SK-N-SH (cell line): ENCODE measurements at regions not wholly inside any gene's neighbourhood (a gene's known extent, or its start where the extent isn't known, plus 50 kb on each side); places are given as distances from the start of the nearest gene placed in this dataset.
A peak's percentile ranks its signal among the peaks of the same experiment; 100 is the strongest.

ENCODE experiments used
- CTCF ChIA-PET: fragments of 300-600, 350-600 bp; formaldehyde crosslinking; extraction: SDS; loops from one replicate; lab custom pipeline; 2021; lab: Yijun Ruan, JAX
- POLR2A ChIA-PET: fragments of 350-600 bp; sonication (Branson Sonifier 250); formaldehyde crosslinking; extraction: SDS; loops from one replicate; lab custom pipeline; 2020; ENCODE audit warnings: antibody characterized with exemption, inconsistent platforms; lab: Yijun Ruan, JAX
- DNase-seq: peaks from one replicate; pipeline ENCODE4 v3.0.0; 2012
- H2AFZ ChIP-seq: fragments of 200-600 bp; sonication (generic); 2 replicates; pipeline ENCODE4 v1.8.1; 2016; ENCODE audit warnings: antibody characterized with exemption, mild to moderate bottlenecking, low read depth
- H3F3A ChIP-seq: fragments of 200-600 bp; sonication (generic); replicated peaks from 2 replicates; pipeline ENCODE3; 2016; ENCODE audit warnings: antibody characterized with exemption, mild to moderate bottlenecking; ENCODE audit not compliant: insufficient read depth
- H3K27ac ChIP-seq, 2 experiments: fragments of 200-500 bp in 1 of 2; fragments of 200-600 bp in 1 of 2; sonication (Bioruptor generic) in 1 of 2; sonication (generic), shearing (Covaris generic) in 1 of 2; 2 replicates each; pipeline versions ENCODE4 v1.5.1 to v1.6.1; 2014 to 2016; ENCODE audit warnings: low read depth in 2 of 2, inconsistent platforms in 1 of 2, low read length in 1 of 2, mild to moderate bottlenecking in 1 of 2, mixed read lengths in 1 of 2
- H3K27me3 ChIP-seq: fragments of 200-600 bp; sonication (generic), shearing (Covaris generic); 2 replicates; pipeline ENCODE4 v1.6.1; 2016; ENCODE audit warnings: mixed run types; ENCODE audit not compliant: insufficient read depth
- H3K36me3 ChIP-seq, 2 experiments: fragments of 200-500 bp in 1 of 2; fragments of 200-600 bp in 1 of 2; sonication (Bioruptor generic) in 1 of 2; sonication (generic) in 1 of 2; replicated peaks in 1 of 2; 2 replicates each; pipeline versions ENCODE3 to v1.5.1; 2014 to 2016; ENCODE audit warnings: low read length in 1 of 2, mild to moderate bottlenecking in 1 of 2; ENCODE audit not compliant: insufficient read depth in 2 of 2, control insufficient read depth in 1 of 2
- H3K4me1 ChIP-seq, 2 experiments: fragments of 200-500 bp in 1 of 2; fragments of 200-600 bp in 1 of 2; sonication (Bioruptor generic) in 1 of 2; sonication (generic), shearing (Covaris generic) in 1 of 2; 2 replicates each; pipeline versions ENCODE4 v1.5.1 to v1.6.1; 2014 to 2016; ENCODE audit warnings: low read depth in 1 of 2, low read length in 1 of 2, mixed run types in 1 of 2; ENCODE audit not compliant: insufficient read depth in 2 of 2, control insufficient read depth in 1 of 2
- H3K4me2 ChIP-seq: fragments of 200-600 bp; sonication (generic), shearing (Covaris generic); 2 replicates; pipeline ENCODE4 v1.6.1; 2017; ENCODE audit warnings: mixed run types
- H3K4me3 ChIP-seq, 2 experiments: fragments of 200-500 bp in 1 of 2; fragments of 200-600 bp in 1 of 2; sonication (Bioruptor generic) in 1 of 2; sonication (generic), shearing (Covaris generic) in 1 of 2; 2 replicates each; pipeline versions ENCODE4 v1.5.1 to v1.8.1; 2014 to 2016; ENCODE audit warnings: low read depth in 2 of 2, inconsistent platforms in 1 of 2, low read length in 1 of 2, mild to moderate bottlenecking in 1 of 2, mixed read lengths in 1 of 2, moderate library complexity in 1 of 2
- H3K79me2 ChIP-seq: fragments of 200-600 bp; sonication (generic); 2 replicates; pipeline ENCODE4 v1.8.1; 2017; ENCODE audit warnings: mild to moderate bottlenecking; ENCODE audit not compliant: insufficient read depth
- H3K9ac ChIP-seq: fragments of 200-600 bp; sonication (generic); 2 replicates; pipeline ENCODE4 v1.6.1; 2017; ENCODE audit warnings: mixed run types
- H3K9me2 ChIP-seq: fragments of 200-600 bp; sonication (generic); 2 replicates; pipeline ENCODE4 v1.6.1; 2017; ENCODE audit warnings: mixed run types
- H3K9me3 ChIP-seq: fragments of 200-600 bp; sonication (generic); 2 replicates; pipeline ENCODE4 v1.6.1; 2017; ENCODE audit warnings: mixed run types, mild to moderate bottlenecking, moderate library complexity
- H4K20me1 ChIP-seq: fragments of 200-600 bp; sonication (generic); 2 replicates; pipeline ENCODE4 v1.6.1; 2017; ENCODE audit warnings: mild to moderate bottlenecking, mixed run types; ENCODE audit not compliant: insufficient read depth
- ELF1 ChIP-seq: IDR thresholded peaks from 2 replicates; pipeline ENCODE4 v1.4.0; 2012
- EZH2phosphoT487 ChIP-seq: fragments of 200-600 bp; sonication (generic); IDR thresholded peaks from 2 replicates; pipeline ENCODE4 v1.6.1; 2017; ENCODE audit warnings: low read depth, mixed run types, mild to moderate bottlenecking, antibody characterized with exemption, moderate library complexity, borderline replicate concordance
- FOXM1 ChIP-seq: IDR thresholded peaks from 2 replicates; pipeline ENCODE4 v1.4.0; 2012; ENCODE audit warnings: low read depth, mild to moderate bottlenecking
- GABPA ChIP-seq: IDR thresholded peaks from 2 replicates; pipeline ENCODE4 v1.4.0; 2012; ENCODE audit warnings: low read depth, mild to moderate bottlenecking
- GATA2 ChIP-seq: sonication (generic); formaldehyde crosslinking; IDR thresholded peaks from 2 replicates; pipeline ENCODE4 v1.5.0; 2020; ENCODE audit warnings: mild to moderate bottlenecking, missing genetic modification reagents
- JUND ChIP-seq: IDR thresholded peaks from 2 replicates; pipeline ENCODE4 v1.4.0; 2012
- MEF2A ChIP-seq: IDR thresholded peaks from 2 replicates; pipeline ENCODE4 v1.4.0; 2012; ENCODE audit warnings: low read depth, borderline replicate concordance
- NFIC ChIP-seq: IDR thresholded peaks from 2 replicates; pipeline ENCODE4 v1.4.0; 2012; ENCODE audit warnings: borderline replicate concordance
- NRF1 ChIP-seq: IDR thresholded peaks from 2 replicates; pipeline ENCODE4 v1.6.1; 2012; ENCODE audit warnings: low read depth, mild to moderate bottlenecking, low read length
- RAD21 ChIP-seq: IDR thresholded peaks from 2 replicates; pipeline ENCODE4 v1.6.1; 2012; ENCODE audit warnings: mild to moderate bottlenecking, low read length
- RFX5 ChIP-seq: IDR thresholded peaks from 2 replicates; pipeline ENCODE4 v1.6.1; 2012; ENCODE audit warnings: mild to moderate bottlenecking, improper control_type of control experiment, low read length
- RXRA ChIP-seq: IDR thresholded peaks from 2 replicates; pipeline ENCODE4 v1.4.0; 2012; ENCODE audit warnings: low read depth, mild to moderate bottlenecking, borderline replicate concordance
- SIN3A ChIP-seq: IDR thresholded peaks from 2 replicates; pipeline ENCODE4 v1.6.1; 2012; ENCODE audit warnings: low read depth, mild to moderate bottlenecking, low read length, moderate library complexity, borderline replicate concordance
- SMC3 ChIP-seq: IDR thresholded peaks from 2 replicates; pipeline ENCODE4 v1.6.1; 2012; ENCODE audit warnings: low read depth, low read length, improper control_type of control experiment
- TAF1 ChIP-seq: IDR thresholded peaks from 2 replicates; pipeline ENCODE4 v1.6.1; 2012; ENCODE audit warnings: low read depth, mild to moderate bottlenecking, low read length, moderate library complexity, borderline replicate concordance
- TCF12 ChIP-seq: IDR thresholded peaks from 2 replicates; pipeline ENCODE4 v1.4.0; 2012
- YY1 ChIP-seq: IDR thresholded peaks from 2 replicates; pipeline ENCODE4 v1.4.0; 2012; ENCODE audit warnings: low read depth, mild to moderate bottlenecking
- WGBS: methylation state at CpG from one replicate; pipeline ENCODE4 v1.1.6; 2017; ENCODE audit warnings: low lambda C conversion rate; 5-methylcytosine and 5-hydroxymethylcytosine counted together
- TF ChIP-seq, protein P1 (sequence below): IDR thresholded peaks from 2 replicates; pipeline ENCODE4; 2012
- TF ChIP-seq, protein P2 (sequence below): IDR thresholded peaks from 2 replicates; pipeline ENCODE4 v1.6.1; 2012; ENCODE audit warnings: mild to moderate bottlenecking, low read depth, low read length, moderate library complexity
- TF ChIP-seq, protein P3 (sequence below): fragments of 150-350 bp; IDR thresholded peaks from 2 replicates; pipeline ENCODE4 v1.6.1; 2016; ENCODE audit warnings: mild to moderate bottlenecking, low read depth, low read length
- TF ChIP-seq, protein P4 (sequence below): IDR thresholded peaks from 2 replicates; pipeline ENCODE4 v1.4.0; 2012; ENCODE audit warnings: low read depth
- TF ChIP-seq, protein P5 (sequence below): IDR thresholded peaks from 2 replicates; pipeline ENCODE4 v1.4.0; 2012; ENCODE audit warnings: low read depth, borderline replicate concordance
- TF ChIP-seq, protein P6 (sequence below): fragments of 200-600 bp; sonication (generic); IDR thresholded peaks from 2 replicates; pipeline ENCODE4 v1.6.1; 2017; ENCODE audit warnings: antibody characterized with exemption, mild to moderate bottlenecking, moderate library complexity

DNA sequence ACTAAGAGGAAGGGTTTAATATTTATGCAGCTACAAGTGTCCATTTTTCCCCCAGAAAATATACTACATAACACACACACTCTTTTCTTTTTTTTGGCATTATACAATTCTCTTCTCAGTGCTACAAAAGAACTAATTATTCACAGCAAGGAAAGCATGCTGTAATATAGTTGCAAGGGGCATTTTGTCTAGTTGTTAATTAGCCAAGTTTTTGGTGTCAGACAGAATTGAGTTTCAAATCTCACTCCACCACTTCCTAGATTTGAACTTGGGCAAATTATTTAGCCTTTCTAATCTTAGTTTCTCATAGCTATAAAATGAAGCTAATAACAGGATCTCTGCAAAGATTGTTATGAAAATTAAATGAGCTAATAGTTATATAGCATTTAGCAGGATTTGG is 60.0 kb upstream of the VTCN1 start (continued):
- TF ChIP-seq SMC3 (no peak), RAD21 (no peak)

DNA sequence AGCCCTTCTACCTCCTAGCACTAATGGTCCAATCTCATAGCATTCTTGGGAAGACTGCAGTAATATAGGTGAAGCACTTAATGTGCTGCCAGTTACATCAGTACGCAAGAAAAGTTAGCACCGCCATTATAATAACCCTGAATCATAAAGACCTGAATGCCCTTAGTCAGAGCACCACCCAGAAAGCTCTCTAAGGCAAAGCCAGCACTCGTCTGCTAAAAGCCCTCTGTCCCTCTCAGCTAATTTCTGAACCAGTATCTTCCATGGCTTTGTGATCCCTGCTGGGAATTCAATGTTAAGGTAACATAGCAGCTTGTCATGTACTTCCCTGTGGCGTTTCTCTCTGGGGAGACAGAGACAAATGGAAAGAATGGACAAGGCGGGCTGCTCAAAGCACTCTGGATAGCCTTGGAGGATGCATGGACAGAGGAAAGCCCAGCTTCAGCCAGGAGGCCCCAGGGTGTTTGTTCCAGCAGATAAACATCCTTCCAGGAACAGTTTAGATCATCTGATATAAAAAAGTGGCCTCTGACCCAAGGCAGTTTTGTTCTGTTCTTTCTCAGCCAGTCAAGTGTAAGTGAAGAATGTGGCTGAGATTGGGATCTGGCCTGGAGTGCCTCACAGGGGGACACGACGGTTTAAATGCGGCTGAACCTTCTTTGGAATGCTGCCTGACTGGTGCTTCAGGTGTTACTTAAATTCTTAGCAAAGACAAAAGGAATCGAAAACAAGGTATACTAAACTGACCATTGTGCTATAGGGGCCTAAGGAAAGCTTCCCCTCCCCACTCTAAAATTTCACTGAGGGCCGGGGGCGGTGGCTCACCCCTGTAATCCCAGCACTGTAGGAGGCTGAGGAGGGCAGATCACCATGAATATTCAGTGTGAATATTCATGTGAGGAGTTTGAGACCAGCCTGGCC is 58.1 kb upstream of the VTCN1 start:
- H3K27me3 ChIP-seq: no peaks in the 10 kb centered on the region
- ChIA-PET POLR2A (interaction anchor here (0.7 kb wide), 1 partner anchor 91 kb away, joined by 7 read pairs; no protein-coding TSS in a partner anchor), CTCF (interaction anchor here (1.4 to 3.7 kb wide), 2 partner anchors 16 to 140 kb away, joined by 4 to 12 read pairs; no protein-coding TSS in a partner anchor)
- no peak overlapping the region for H3K4me3 ChIP-seq
- H3F3A ChIP-seq: no peaks in the 10 kb centered on the region
- peak; percentile 10 for DNase-seq
- no peaks in the 10 kb centered on the region for H3K9me2 ChIP-seq
- no peak overlapping the region for H3K4me2 ChIP-seq
- peaks cover 0 to 9% of the 10 kb centered on the region in 2 experiments; a peak in 1 of 4 replicates for H3K4me1 ChIP-seq
- no peaks in the 10 kb centered on the region for H3K79me2 ChIP-seq
- H3K9me3 ChIP-seq: no peaks in the 10 kb centered on the region
- no peak overlapping the region for H3K27ac ChIP-seq
- no peak overlapping the region for H2AFZ ChIP-seq
- H4K20me1 ChIP-seq: no peaks in the 10 kb centered on the region
- H3K9ac ChIP-seq: no peak overlapping the region
- 44% methylated on average over 11 of the region's 11 CpGs for WGBS
- no peaks in the 10 kb centered on the region for H3K36me3 ChIP-seq
- TF ChIP-seq, protein P1, sequence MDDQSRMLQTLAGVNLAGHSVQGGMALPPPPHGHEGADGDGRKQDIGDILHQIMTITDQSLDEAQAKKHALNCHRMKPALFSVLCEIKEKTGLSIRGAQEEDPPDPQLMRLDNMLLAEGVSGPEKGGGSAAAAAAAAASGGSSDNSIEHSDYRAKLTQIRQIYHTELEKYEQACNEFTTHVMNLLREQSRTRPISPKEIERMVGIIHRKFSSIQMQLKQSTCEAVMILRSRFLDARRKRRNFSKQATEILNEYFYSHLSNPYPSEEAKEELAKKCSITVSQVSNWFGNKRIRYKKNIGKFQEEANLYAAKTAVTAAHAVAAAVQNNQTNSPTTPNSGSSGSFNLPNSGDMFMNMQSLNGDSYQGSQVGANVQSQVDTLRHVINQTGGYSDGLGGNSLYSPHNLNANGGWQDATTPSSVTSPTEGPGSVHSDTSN: 0 out of 2 replicates have a peak, but pooled peaks have one; percentile 10
- TF ChIP-seq, protein P2, sequence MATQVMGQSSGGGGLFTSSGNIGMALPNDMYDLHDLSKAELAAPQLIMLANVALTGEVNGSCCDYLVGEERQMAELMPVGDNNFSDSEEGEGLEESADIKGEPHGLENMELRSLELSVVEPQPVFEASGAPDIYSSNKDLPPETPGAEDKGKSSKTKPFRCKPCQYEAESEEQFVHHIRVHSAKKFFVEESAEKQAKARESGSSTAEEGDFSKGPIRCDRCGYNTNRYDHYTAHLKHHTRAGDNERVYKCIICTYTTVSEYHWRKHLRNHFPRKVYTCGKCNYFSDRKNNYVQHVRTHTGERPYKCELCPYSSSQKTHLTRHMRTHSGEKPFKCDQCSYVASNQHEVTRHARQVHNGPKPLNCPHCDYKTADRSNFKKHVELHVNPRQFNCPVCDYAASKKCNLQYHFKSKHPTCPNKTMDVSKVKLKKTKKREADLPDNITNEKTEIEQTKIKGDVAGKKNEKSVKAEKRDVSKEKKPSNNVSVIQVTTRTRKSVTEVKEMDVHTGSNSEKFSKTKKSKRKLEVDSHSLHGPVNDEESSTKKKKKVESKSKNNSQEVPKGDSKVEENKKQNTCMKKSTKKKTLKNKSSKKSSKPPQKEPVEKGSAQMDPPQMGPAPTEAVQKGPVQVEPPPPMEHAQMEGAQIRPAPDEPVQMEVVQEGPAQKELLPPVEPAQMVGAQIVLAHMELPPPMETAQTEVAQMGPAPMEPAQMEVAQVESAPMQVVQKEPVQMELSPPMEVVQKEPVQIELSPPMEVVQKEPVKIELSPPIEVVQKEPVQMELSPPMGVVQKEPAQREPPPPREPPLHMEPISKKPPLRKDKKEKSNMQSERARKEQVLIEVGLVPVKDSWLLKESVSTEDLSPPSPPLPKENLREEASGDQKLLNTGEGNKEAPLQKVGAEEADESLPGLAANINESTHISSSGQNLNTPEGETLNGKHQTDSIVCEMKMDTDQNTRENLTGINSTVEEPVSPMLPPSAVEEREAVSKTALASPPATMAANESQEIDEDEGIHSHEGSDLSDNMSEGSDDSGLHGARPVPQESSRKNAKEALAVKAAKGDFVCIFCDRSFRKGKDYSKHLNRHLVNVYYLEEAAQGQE: no peak
- TF ChIP-seq ELF1 (no peak), TCF12 (peak; percentile 54; the same call in 1 of the 2 replicates), GATA2 (peak; percentile 35; the same call in 1 of the 2 replicates), SIN3A (no peak), RFX5 (no peak), GABPA (no peak), FOXM1 (no peak), NFIC (no peak), YY1 (no peak), JUND (no peak), TAF1 (no peak), RAD21 (no peak), MEF2A (no peak), NRF1 (no peak), EZH2phosphoT487 (no peak), RXRA (no peak)
- TF ChIP-seq, protein P3, sequence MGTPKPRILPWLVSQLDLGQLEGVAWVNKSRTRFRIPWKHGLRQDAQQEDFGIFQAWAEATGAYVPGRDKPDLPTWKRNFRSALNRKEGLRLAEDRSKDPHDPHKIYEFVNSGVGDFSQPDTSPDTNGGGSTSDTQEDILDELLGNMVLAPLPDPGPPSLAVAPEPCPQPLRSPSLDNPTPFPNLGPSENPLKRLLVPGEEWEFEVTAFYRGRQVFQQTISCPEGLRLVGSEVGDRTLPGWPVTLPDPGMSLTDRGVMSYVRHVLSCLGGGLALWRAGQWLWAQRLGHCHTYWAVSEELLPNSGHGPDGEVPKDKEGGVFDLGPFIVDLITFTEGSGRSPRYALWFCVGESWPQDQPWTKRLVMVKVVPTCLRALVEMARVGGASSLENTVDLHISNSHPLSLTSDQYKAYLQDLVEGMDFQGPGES: no peak
- TF ChIP-seq, protein P4, sequence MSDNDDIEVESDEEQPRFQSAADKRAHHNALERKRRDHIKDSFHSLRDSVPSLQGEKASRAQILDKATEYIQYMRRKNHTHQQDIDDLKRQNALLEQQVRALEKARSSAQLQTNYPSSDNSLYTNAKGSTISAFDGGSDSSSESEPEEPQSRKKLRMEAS: no peak
- TF ChIP-seq, protein P5, sequence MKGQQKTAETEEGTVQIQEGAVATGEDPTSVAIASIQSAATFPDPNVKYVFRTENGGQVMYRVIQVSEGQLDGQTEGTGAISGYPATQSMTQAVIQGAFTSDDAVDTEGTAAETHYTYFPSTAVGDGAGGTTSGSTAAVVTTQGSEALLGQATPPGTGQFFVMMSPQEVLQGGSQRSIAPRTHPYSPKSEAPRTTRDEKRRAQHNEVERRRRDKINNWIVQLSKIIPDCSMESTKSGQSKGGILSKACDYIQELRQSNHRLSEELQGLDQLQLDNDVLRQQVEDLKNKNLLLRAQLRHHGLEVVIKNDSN: no peak
- TF ChIP-seq, protein P6, sequence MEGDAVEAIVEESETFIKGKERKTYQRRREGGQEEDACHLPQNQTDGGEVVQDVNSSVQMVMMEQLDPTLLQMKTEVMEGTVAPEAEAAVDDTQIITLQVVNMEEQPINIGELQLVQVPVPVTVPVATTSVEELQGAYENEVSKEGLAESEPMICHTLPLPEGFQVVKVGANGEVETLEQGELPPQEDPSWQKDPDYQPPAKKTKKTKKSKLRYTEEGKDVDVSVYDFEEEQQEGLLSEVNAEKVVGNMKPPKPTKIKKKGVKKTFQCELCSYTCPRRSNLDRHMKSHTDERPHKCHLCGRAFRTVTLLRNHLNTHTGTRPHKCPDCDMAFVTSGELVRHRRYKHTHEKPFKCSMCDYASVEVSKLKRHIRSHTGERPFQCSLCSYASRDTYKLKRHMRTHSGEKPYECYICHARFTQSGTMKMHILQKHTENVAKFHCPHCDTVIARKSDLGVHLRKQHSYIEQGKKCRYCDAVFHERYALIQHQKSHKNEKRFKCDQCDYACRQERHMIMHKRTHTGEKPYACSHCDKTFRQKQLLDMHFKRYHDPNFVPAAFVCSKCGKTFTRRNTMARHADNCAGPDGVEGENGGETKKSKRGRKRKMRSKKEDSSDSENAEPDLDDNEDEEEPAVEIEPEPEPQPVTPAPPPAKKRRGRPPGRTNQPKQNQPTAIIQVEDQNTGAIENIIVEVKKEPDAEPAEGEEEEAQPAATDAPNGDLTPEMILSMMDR: no peak
